ENCODE measurements at regions not wholly inside any gene's neighbourhood (a gene's known extent, or its start where the extent isn't known, plus 50 kb on each side); places are given as distances from the start of the nearest gene placed in this dataset.
"Not testable (repeated sequence)": the region's sequence is repeated elsewhere in the genome, so short reads cannot be mapped to it uniquely, and the experiment has no call there.

DNA sequence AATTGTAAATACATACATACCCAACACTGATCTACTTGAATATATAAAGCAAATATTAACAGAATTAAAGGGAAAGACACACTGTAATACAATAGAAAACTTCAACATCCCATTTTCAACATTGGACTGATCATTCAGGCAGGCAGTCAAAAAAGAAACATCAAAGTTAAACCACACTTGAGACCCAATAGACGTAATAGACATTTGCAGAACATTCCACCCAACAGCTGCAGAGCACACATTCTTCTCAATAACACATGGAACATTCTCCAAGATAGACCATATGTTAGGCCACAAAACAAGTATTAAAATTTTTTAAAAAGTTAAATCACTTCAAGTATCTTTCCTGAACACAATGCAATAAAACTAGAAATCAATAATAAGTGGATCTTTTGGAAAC is 698.2 kb downstream of the COL12A1 start:
- Histone ChIP-seq H3K9ac (ENCODE audit: low read depth, low read length) (no peak overlapping the region), H3K36me3 (ENCODE audit: insufficient read depth, low read depth, low read length) (no peaks in the 10 kb centered on the region), H3K27ac (ENCODE audit: low read length) (no peak overlapping the region), H3K27me3 (ENCODE audit: insufficient read depth, low read length) (no peaks in the 10 kb centered on the region), H3K4me1 (ENCODE audit: insufficient read depth, low read length) (no peaks in the 10 kb centered on the region), H3K4me3 (ENCODE audit: low read length) (no peak overlapping the region), H3K9me3 (ENCODE audit: insufficient read depth, low read depth, low read length) (peaks cover 11% of the 10 kb centered on the region; the same call in 1 of the 2 replicates)

DNA sequence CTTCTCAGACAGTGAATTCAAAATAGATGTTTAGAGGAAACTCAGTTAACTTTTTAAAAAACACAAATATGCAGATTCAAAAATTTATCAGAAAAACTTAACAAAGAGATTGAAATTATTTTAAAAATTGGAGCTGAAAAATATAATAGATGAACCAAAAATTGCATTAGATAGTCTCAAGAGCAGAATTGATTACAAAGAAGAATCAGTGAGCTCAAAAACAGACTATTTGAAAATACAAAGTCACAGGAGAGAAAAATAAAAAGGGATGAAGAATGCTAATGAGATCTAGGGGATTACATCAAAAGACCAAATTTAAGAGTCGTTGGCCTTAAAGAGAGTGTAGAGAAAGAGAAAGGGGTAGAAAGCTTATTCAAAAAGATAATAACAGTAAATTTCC is 700.5 kb downstream of the COL12A1 start:
- no peaks in the 10 kb centered on the region for H3K4me1 ChIP-seq (ENCODE audit: insufficient read depth, low read length)
- H3K9ac ChIP-seq (ENCODE audit: low read depth, low read length) = no peak overlapping the region
- no peaks in the 10 kb centered on the region for H3K36me3 ChIP-seq (ENCODE audit: insufficient read depth, low read depth, low read length)
- no peak overlapping the region for H3K27ac ChIP-seq (ENCODE audit: low read length)
- no peak overlapping the region for H3K4me3 ChIP-seq (ENCODE audit: low read length)
- no peaks in the 10 kb centered on the region for H3K27me3 ChIP-seq (ENCODE audit: insufficient read depth, low read length)
- peaks cover 7% of the 10 kb centered on the region; the same call in 1 of the 2 replicates for H3K9me3 ChIP-seq (ENCODE audit: insufficient read depth, low read depth, low read length)

DNA sequence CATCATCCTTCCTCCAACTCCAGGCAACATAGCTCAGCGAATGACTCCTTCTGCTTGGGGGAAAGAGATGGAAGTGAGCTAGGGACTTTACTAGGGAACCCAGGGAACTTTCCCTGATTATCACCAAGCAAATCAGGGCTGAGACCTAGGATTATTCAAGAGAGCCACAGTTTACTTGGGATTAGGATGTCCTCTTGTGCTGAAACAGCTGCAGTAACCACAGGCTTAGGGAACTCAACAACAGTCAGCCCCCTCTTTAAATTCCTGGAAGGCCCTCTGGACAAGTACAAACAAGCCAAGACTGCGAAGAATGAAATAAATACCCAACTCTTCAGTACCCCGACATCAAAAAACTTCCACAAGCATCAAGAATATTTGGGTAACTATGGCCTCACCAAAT is 700.9 kb downstream of the COL12A1 start:
- H3K27me3 ChIP-seq (ENCODE audit: insufficient read depth, low read length) = no peaks in the 10 kb centered on the region
- no peak overlapping the region for H3K27ac ChIP-seq (ENCODE audit: low read length)
- no peaks in the 10 kb centered on the region for H3K36me3 ChIP-seq (ENCODE audit: insufficient read depth, low read depth, low read length)
- H3K9me3 ChIP-seq (ENCODE audit: insufficient read depth, low read depth, low read length) = peaks cover 4% of the 10 kb centered on the region; the same call in 1 of the 2 replicates
- no peak overlapping the region for H3K9ac ChIP-seq (ENCODE audit: low read depth, low read length)
- no peaks in the 10 kb centered on the region for H3K4me1 ChIP-seq (ENCODE audit: insufficient read depth, low read length)
- H3K4me3 ChIP-seq (ENCODE audit: low read length) = no peak overlapping the region

DNA sequence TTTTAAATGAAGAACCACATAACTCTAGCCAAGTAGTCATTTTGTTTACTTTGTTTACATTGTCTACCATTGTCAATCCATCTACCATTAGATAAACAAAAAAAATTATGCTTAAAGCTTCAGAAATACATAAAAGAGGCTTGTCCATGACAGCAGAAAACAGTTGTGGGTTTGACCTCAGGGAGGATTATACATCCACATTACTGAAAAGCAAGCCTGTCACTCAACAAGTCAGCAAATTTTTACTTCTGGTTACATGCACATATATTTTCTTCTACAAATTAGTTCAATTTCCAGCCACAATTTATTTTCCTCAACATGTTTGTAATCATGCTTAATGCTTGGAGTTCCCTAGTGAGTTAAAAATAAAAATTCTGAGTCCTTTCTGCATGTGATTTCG is 713.3 kb downstream of the COL12A1 start:
- Histone ChIP-seq H3K9ac (ENCODE audit: low read depth, low read length) (no peak overlapping the region), H3K4me3 (ENCODE audit: low read length) (no peak overlapping the region), H3K27me3 (ENCODE audit: insufficient read depth, low read length) (no peaks in the 10 kb centered on the region), H3K9me3 (ENCODE audit: insufficient read depth, low read depth, low read length) (no peaks in the 10 kb centered on the region), H3K4me1 (ENCODE audit: insufficient read depth, low read length) (no peaks in the 10 kb centered on the region), H3K27ac (ENCODE audit: low read length) (no peak overlapping the region), H3K36me3 (ENCODE audit: insufficient read depth, low read depth, low read length) (no peaks in the 10 kb centered on the region)

DNA sequence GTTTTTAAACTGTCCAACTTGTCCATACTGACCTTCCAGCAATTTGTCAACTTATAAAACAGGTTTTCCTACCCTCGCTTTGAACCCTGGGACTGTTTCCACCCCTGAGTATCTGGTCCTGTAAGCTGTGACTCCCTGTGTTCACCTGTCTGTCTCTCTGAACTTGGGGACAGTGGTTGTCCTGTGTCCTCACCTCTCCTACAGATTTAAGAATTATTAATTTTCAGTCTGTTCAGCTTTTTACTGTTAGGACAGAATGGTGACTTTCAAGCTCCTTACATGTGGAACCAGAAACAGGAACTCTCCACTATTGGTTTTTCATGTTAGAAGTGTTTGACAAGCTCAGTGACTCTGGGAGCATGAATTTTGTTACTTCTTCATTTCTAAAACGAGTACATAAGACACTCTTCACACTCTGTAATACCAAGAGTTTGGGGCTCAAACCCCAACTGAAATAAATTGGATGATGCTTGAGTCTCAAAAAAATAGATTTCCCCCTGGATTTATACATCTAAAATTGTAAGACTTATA is 713.9 kb downstream of the COL12A1 start:
- Histone ChIP-seq H3K27me3 (ENCODE audit: insufficient read depth, low read length) (no peaks in the 10 kb centered on the region), H3K4me1 (ENCODE audit: insufficient read depth, low read length) (no peaks in the 10 kb centered on the region), H3K27ac (ENCODE audit: low read length) (no peak overlapping the region), H3K9me3 (ENCODE audit: insufficient read depth, low read depth, low read length) (no peaks in the 10 kb centered on the region), H3K36me3 (ENCODE audit: insufficient read depth, low read depth, low read length) (no peaks in the 10 kb centered on the region), H3K9ac (ENCODE audit: low read depth, low read length) (no peak overlapping the region), H3K4me3 (ENCODE audit: low read length) (no peak overlapping the region)

DNA sequence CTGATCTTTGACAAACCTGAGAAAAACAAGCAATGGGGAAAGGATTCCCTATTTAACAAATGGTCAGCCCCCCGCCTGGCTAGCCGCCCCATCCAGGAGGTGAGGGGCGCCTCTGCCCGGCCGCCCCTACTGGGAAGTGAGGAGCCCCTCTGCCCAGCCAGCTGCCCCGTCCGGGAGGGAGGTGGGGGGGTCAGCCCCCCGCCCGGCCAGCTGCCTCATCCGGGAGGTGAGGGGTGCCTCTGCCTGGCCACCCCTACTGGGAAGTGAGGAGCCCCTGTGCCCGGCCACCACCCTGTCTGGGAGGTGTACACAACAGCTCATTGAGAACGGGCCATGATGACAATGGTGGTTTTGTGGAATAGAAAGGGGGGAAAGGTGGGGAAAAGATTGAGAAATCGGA is 717.1 kb downstream of the COL12A1 start:
- not testable (repeated sequence) for H3K27me3 ChIP-seq (ENCODE audit: insufficient read depth, low read length); H3K9ac ChIP-seq (ENCODE audit: low read depth, low read length); H3K4me1 ChIP-seq (ENCODE audit: insufficient read depth, low read length); H3K36me3 ChIP-seq (ENCODE audit: insufficient read depth, low read depth, low read length); H3K9me3 ChIP-seq (ENCODE audit: insufficient read depth, low read depth, low read length); H3K4me3 ChIP-seq (ENCODE audit: low read length); H3K27ac ChIP-seq (ENCODE audit: low read length)

DNA sequence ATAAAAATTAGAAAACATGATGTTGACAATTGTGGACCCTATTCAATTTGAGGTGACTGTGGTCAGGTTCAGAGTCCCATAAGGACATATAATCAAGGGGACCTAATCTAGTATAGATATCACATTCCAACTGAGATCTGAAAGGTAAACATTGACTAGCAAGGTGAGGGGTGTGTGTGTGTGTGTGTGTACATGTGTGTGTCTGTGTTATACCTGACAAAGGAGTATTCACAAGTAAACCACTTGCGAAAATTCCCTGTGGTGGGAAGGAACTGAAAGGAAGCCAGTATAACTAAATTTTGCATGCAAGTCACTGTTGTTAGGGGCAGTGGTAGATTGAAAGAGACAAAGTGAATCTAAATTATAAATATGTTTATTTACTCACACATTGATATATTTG is 723.7 kb downstream of the COL12A1 start:
- Histone ChIP-seq H3K9ac (ENCODE audit: low read depth, low read length) (no peak overlapping the region), H3K27me3 (ENCODE audit: insufficient read depth, low read length) (no peaks in the 10 kb centered on the region), H3K4me3 (ENCODE audit: low read length) (no peak overlapping the region), H3K36me3 (ENCODE audit: insufficient read depth, low read depth, low read length) (no peaks in the 10 kb centered on the region), H3K9me3 (ENCODE audit: insufficient read depth, low read depth, low read length) (no peaks in the 10 kb centered on the region), H3K27ac (ENCODE audit: low read length) (no peak overlapping the region), H3K4me1 (ENCODE audit: insufficient read depth, low read length) (no peaks in the 10 kb centered on the region)

DNA sequence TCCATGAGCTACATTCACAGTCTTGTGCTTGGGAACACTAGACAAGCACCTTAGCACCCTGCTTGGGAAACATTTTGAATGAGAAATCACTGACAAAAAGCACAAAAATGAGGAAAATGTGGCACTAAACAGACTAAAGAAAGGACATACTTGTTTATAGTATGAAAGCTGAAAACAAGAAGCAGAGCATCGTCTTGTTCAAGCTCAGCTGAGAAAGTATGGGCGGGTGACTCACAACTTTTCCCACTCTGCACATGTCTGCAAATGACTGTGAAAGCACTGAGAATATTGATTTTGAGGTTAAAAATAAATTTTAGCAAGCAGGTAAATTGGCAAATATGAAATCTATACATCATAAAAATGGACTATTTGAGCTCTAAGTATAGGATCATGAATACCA is 725.3 kb downstream of the COL12A1 start:
- Histone ChIP-seq H3K36me3 (ENCODE audit: insufficient read depth, low read depth, low read length) (no peaks in the 10 kb centered on the region), H3K27me3 (ENCODE audit: insufficient read depth, low read length) (no peaks in the 10 kb centered on the region), H3K27ac (ENCODE audit: low read length) (no peak overlapping the region), H3K4me1 (ENCODE audit: insufficient read depth, low read length) (no peaks in the 10 kb centered on the region), H3K9ac (ENCODE audit: low read depth, low read length) (no peak overlapping the region), H3K4me3 (ENCODE audit: low read length) (no peak overlapping the region), H3K9me3 (ENCODE audit: insufficient read depth, low read depth, low read length) (no peaks in the 10 kb centered on the region)

DNA sequence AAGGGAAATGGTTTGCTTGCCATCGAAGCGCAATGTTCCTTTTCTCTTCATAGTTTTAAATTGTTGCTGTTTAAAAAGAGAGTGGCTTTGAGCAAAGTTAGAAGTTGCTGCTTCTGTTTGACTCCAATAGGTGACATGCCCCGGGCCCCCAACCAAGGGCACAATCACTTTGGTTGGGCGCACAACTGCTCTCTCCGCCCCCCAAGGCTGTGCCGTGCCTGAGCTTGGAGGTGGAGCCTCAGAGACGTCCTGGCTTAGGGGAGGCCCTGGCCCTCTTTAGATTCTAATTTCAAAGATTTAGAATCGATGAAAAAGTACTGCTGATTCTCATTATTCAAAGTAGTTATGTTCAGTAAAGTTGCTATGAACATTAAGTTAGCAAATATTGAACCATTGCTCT is 725.9 kb downstream of the COL12A1 start:
- H3K4me3 ChIP-seq (ENCODE audit: low read length) = no peak overlapping the region
- H3K9ac ChIP-seq (ENCODE audit: low read depth, low read length) = no peak overlapping the region
- no peaks in the 10 kb centered on the region for H3K27me3 ChIP-seq (ENCODE audit: insufficient read depth, low read length)

DNA sequence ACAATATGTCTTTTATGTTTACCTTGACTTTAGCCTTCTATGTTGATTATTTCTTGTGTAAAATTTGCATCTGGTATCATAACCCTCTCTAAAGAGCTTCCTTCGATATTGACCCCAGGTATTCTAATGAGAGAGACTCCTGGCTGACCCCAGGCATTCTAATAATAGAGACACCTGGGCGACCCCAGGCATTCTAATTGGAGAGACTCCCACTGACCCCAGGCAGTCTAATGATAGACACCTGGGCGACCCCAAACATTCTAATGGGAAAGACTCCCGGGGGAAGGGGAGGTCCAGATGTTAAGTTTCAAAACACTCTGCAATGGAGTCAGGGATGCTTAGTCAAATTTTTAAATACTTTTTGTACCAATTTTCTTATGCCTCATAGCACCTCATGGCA is 726.4 kb downstream of the COL12A1 start:
- H3K36me3 ChIP-seq (ENCODE audit: insufficient read depth, low read depth, low read length) = no peaks in the 10 kb centered on the region
- H3K4me3 ChIP-seq (ENCODE audit: low read length) = no peak overlapping the region
- no peaks in the 10 kb centered on the region for H3K9me3 ChIP-seq (ENCODE audit: insufficient read depth, low read depth, low read length)
- H3K27me3 ChIP-seq (ENCODE audit: insufficient read depth, low read length) = no peaks in the 10 kb centered on the region
- H3K4me1 ChIP-seq (ENCODE audit: insufficient read depth, low read length) = no peaks in the 10 kb centered on the region
- no peak overlapping the region for H3K27ac ChIP-seq (ENCODE audit: low read length)
- H3K9ac ChIP-seq (ENCODE audit: low read depth, low read length) = no peak overlapping the region

More for the DNA sequence above, 725.9 kb downstream of the COL12A1 start:
- no peaks in the 10 kb centered on the region for H3K4me1 ChIP-seq (ENCODE audit: insufficient read depth, low read length)
- H3K36me3 ChIP-seq (ENCODE audit: insufficient read depth, low read depth, low read length) = no peaks in the 10 kb centered on the region
- no peak overlapping the region for H3K27ac ChIP-seq (ENCODE audit: low read length)
- H3K9me3 ChIP-seq (ENCODE audit: insufficient read depth, low read depth, low read length) = no peaks in the 10 kb centered on the region

DNA sequence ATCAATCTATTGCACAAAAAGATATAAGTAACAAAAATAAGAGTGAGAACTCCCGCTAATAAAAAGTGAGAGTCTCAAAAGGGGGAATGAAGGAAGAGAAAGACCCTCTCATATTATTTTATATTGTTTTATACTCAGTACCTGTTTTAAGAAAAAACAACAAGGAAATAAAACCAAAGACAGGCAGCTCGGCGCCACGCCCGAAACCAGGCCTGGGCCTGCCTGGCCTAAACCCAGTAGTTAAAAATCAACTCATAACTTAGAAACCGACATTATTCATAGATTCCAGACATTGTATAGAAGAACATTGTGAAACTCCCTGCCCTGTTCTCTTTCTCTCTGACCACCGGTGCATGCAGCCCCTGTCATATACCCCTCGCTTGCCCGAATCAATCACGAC is 731.8 kb downstream of the COL12A1 start:
- not testable (repeated sequence) for H3K9ac ChIP-seq (ENCODE audit: low read depth, low read length)

DNA sequence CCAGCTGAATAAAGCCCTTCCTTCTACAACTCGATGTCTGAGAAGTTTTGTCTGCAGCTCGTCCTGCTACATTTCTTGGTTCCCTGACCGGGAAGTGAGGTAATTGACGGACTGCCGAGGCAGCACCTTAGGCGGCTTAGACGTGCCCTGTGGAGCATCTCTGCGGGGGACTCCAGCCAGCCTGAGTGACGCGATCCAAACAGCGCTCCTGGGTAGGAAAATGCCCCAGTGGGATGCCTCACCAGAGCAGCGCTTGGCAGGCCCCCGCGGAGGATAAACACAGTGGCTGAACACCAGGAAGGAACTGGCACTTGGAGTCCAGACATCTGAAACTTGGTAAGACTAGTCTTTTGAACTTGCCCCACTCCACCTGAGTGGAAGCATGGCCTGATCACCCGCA is 737.3 kb downstream of the COL12A1 start:
- H3K27ac ChIP-seq (ENCODE audit: low read length); H3K4me1 ChIP-seq (ENCODE audit: insufficient read depth, low read length); H3K9ac ChIP-seq (ENCODE audit: low read depth, low read length); H3K4me3 ChIP-seq (ENCODE audit: low read length); H3K36me3 ChIP-seq (ENCODE audit: insufficient read depth, low read depth, low read length); H3K27me3 ChIP-seq (ENCODE audit: insufficient read depth, low read length); H3K9me3 ChIP-seq (ENCODE audit: insufficient read depth, low read depth, low read length): not testable (repeated sequence)

More for the DNA sequence above, 731.8 kb downstream of the COL12A1 start:
- not testable (repeated sequence) for H3K9me3 ChIP-seq (ENCODE audit: insufficient read depth, low read depth, low read length); H3K4me1 ChIP-seq (ENCODE audit: insufficient read depth, low read length); H3K4me3 ChIP-seq (ENCODE audit: low read length); H3K36me3 ChIP-seq (ENCODE audit: insufficient read depth, low read depth, low read length); H3K27ac ChIP-seq (ENCODE audit: low read length); H3K27me3 ChIP-seq (ENCODE audit: insufficient read depth, low read length)

Measured in iPS-20b (cell line).